MCF 10A (cell line): ENCODE measurements at regions not wholly inside any gene's neighbourhood (a gene's known extent, or its start where the extent isn't known, plus 50 kb on each side); places are given as distances from the start of the nearest gene placed in this dataset.
"Not testable (repeated sequence)": the region's sequence is repeated elsewhere in the genome, so short reads cannot be mapped to it uniquely, and the experiment has no call there.

Source experiments
- BruUV-seq: library from RNA; stranded (reverse); fragments of 400-500 nt; replicated peaks from 2 replicates; lab custom pipeline; 2021; lab: Mats Ljungman, UMichigan
- CTCF ChIA-PET: fragments of 300-600 bp; sonication (Branson Sonifier 250); formaldehyde crosslinking; extraction: SDS; loops from one replicate; lab custom pipeline; 2021; ENCODE audit warnings: antibody characterized with exemption, inconsistent platforms; lab: Yijun Ruan, JAX
- POLR2A ChIA-PET: fragments of 300-600, 350-650 bp; sonication (Branson Sonifier 250); formaldehyde crosslinking; extraction: SDS; loops from one replicate; lab custom pipeline; 2020; ENCODE audit warnings: antibody characterized with exemption, inconsistent platforms; lab: Yijun Ruan, JAX
- DNase-seq: peaks from one replicate; pipeline ENCODE4 v3.0.0-alpha.2; 2018; ENCODE audit not compliant: unreplicated experiment
- H3K27ac Mint-ChIP-seq: one replicate; pipeline ENCODE4 v1.8.0; 2022; ENCODE audit warnings: mild to moderate bottlenecking, low read depth, mixed read lengths; ENCODE audit not compliant: unreplicated experiment
- H3K27me3 Mint-ChIP-seq: one replicate; pipeline ENCODE4 v1.8.0; 2022; ENCODE audit warnings: mixed read lengths; ENCODE audit not compliant: insufficient read depth, unreplicated experiment
- H3K36me3 Mint-ChIP-seq: one replicate; pipeline ENCODE4 v1.8.0; 2022; ENCODE audit warnings: mild to moderate bottlenecking, moderate library complexity, mixed read lengths; ENCODE audit not compliant: insufficient read depth, unreplicated experiment
- H3K4me1 Mint-ChIP-seq: one replicate; pipeline ENCODE4 v1.8.0; 2022; ENCODE audit warnings: mixed read lengths; ENCODE audit not compliant: insufficient read depth, unreplicated experiment
- H3K4me3 Mint-ChIP-seq: one replicate; pipeline ENCODE4 v1.8.0; 2022; ENCODE audit warnings: mild to moderate bottlenecking, moderate library complexity, mixed read lengths; ENCODE audit not compliant: unreplicated experiment
- H3K9me3 Mint-ChIP-seq: one replicate; pipeline ENCODE4 v1.8.0; 2022; ENCODE audit warnings: mixed read lengths; ENCODE audit not compliant: unreplicated experiment
- intact Hi-C: fragments of 100-400 bp; cut with micrococcal nuclease; formaldehyde crosslinking; loops from 2 replicates; pipeline ENCODE4 v1.14.1; 2022
- TF ChIP-seq, protein P1 (sequence below): fragments of 200-600 bp; IDR thresholded peaks from one replicate; pipeline ENCODE4 v1.8.0; 2022; ENCODE audit warnings: antibody characterized with exemption, mild to moderate bottlenecking; ENCODE audit not compliant: unreplicated experiment

DNA sequence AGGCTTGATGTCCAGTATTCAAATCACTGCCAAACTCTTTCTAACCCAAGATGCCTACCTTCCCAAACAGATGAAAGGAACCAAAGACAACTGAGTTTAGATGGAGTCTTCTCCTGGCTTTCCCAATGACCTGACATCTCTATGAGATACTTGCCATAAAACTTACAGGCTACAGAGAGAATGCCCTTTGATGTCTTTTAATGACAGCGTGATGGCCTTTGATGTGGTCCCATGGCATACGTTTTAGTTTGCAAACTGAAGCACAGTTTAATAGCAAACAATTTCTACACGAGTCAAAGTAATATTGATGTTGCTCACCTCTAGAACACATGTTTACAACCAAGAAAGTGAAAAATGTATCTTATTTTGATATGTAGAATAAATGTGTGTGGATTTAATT, 73.2 kb downstream of the ZIC4 start:
- no peak overlapping the region for H3K4me3 Mint-ChIP-seq
- POLR2A ChIA-PET, result no interaction called here
- H3K4me1 Mint-ChIP-seq, result no peaks in the 10 kb centered on the region
- BruUV-seq, result no TSS peak
- peaks cover 59% of the 10 kb centered on the region for H3K27me3 Mint-ChIP-seq
- TF ChIP-seq, protein P1, sequence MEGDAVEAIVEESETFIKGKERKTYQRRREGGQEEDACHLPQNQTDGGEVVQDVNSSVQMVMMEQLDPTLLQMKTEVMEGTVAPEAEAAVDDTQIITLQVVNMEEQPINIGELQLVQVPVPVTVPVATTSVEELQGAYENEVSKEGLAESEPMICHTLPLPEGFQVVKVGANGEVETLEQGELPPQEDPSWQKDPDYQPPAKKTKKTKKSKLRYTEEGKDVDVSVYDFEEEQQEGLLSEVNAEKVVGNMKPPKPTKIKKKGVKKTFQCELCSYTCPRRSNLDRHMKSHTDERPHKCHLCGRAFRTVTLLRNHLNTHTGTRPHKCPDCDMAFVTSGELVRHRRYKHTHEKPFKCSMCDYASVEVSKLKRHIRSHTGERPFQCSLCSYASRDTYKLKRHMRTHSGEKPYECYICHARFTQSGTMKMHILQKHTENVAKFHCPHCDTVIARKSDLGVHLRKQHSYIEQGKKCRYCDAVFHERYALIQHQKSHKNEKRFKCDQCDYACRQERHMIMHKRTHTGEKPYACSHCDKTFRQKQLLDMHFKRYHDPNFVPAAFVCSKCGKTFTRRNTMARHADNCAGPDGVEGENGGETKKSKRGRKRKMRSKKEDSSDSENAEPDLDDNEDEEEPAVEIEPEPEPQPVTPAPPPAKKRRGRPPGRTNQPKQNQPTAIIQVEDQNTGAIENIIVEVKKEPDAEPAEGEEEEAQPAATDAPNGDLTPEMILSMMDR, result no peak
- H3K36me3 Mint-ChIP-seq, result no peaks in the 10 kb centered on the region
- no peak for DNase-seq
- H3K9me3 Mint-ChIP-seq, result no peaks in the 10 kb centered on the region
- intact Hi-C loops, result no loop called here
- CTCF ChIA-PET, result interaction anchor here (0.5 kb wide), 1 partner anchor 275 kb away, joined by 3 read pairs; no protein-coding TSS in a partner anchor
- no peak overlapping the region for H3K27ac Mint-ChIP-seq

DNA sequence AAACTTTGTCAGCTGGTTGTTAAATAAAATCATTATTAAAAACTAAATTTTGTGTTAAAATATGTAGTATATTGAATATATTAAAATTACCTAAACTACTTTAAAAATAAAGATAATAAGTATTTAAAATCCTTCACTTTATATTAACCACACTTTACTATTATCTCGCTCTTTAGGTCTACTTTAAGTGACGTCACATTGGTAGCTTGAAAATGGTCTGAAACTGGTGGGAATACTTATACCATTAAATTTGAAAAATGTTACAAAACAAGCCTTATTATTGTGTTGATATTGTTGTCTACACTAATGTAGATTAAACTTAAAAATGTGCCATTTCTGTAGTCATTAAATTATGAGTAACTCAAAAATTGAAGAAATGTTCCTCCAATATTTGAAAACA, 77.6 kb downstream of the ZIC4 start:
- CTCF ChIA-PET, result interaction anchor here (0.6 kb wide), 2 partner anchors 33 to 453 kb away, joined by 3 read pairs; no protein-coding TSS in a partner anchor
- TF ChIP-seq, protein P1, result no peak
- Mint-ChIP-seq H3K9me3 (no peaks in the 10 kb centered on the region), H3K27me3 (peaks cover 64% of the 10 kb centered on the region), H3K4me3 (no peak overlapping the region), H3K36me3 (no peaks in the 10 kb centered on the region), H3K27ac (no peak overlapping the region), H3K4me1 (no peaks in the 10 kb centered on the region)
- POLR2A ChIA-PET, result no interaction called here
- intact Hi-C loops, result no loop called here
- DNase-seq, result no peak
- BruUV-seq, result no TSS peak

DNA sequence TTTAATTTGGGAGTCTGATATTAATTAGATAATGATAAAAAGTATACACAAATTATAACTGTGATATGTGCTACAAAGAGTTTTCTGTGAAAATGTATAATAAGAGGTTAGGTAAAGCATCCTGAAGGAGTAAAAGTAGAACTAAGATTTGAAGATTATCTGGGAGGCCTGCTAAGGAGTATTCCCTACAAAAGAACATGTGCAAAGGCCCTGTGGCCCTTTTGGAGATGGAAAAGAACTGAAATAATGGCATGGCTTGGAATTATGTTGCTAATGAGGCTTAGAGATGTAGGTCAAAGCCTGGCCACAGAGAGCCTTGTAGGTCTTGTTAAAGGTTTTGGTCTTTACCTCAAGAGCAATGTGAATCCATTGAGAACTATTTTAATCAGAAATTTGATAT, 82.0 kb downstream of the ZIC4 start:
- POLR2A ChIA-PET, result no interaction called here
- TF ChIP-seq, protein P1, result no peak
- no peaks in the 10 kb centered on the region for H3K4me1 Mint-ChIP-seq
- H3K4me3 Mint-ChIP-seq, result no peak overlapping the region
- H3K27me3 Mint-ChIP-seq, result peaks cover 50% of the 10 kb centered on the region
- H3K27ac Mint-ChIP-seq, result no peak overlapping the region
- H3K9me3 Mint-ChIP-seq, result no peaks in the 10 kb centered on the region
- no peaks in the 10 kb centered on the region for H3K36me3 Mint-ChIP-seq
- BruUV-seq, result no TSS peak
- no peak for DNase-seq
- intact Hi-C loops, result no loop called here
- CTCF ChIA-PET, result no interaction called here

DNA sequence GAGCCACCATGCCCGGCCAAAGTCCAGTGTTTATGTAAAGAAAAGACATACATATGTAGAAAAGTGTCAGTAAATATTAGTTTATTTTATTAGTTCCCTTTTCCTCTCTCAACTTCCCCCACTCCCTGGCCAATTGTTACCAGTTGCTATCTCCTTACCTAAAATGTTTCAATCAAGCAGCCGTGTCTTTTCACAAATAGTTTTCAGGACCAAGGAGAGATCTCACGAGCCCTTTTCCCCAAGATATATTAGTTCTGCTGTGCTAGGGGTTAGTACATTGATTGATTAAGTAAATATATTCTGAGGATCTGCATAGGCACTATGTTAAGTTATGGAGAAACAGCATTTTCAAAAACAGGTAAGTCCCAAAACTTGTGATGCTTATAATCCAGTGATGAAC, 87.4 kb downstream of the ZIC4 start:
- no peak overlapping the region for H3K4me3 Mint-ChIP-seq
- no peaks in the 10 kb centered on the region for H3K4me1 Mint-ChIP-seq
- H3K27me3 Mint-ChIP-seq, result peaks cover 41% of the 10 kb centered on the region
- BruUV-seq, result no TSS peak
- no peak overlapping the region for H3K27ac Mint-ChIP-seq
- TF ChIP-seq, protein P1, result no peak
- intact Hi-C loops, result no loop called here
- ChIA-PET POLR2A (no interaction called here), CTCF (no interaction called here)
- H3K9me3 Mint-ChIP-seq, result no peaks in the 10 kb centered on the region
- DNase-seq, result no peak
- no peaks in the 10 kb centered on the region for H3K36me3 Mint-ChIP-seq

DNA sequence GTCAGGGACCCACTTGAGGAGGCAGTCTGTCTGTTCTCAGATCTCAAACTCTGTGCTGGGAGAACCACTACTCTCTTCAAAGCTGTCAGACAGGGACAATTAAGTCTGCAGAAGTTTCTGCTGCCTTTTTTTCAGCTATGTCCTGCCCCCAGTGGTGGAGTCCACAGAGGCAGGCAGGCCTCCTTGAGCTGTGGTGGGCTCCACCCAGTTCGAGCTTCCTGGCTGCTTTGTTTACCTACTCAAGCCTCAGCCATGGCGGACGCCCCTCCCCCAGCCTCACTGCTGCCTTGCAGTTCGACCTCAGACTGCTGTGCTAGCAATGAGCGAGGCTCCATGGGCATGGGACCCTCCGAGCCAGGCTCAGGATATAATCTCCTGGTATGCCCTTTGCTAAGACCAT, 89.3 kb downstream of the ZIC4 start:
- POLR2A ChIA-PET, H3K36me3 Mint-ChIP-seq, DNase-seq, H3K4me1 Mint-ChIP-seq, intact Hi-C loops, BruUV-seq, H3K4me3 Mint-ChIP-seq, CTCF ChIA-PET, H3K9me3 Mint-ChIP-seq, H3K27ac Mint-ChIP-seq: not testable (repeated sequence)
- peaks cover 40% of the 10 kb centered on the region for H3K27me3 Mint-ChIP-seq
